ENCODE measurements at regions not wholly inside any gene's neighbourhood (a gene's known extent, or its start where the extent isn't known, plus 50 kb on each side); places are given as distances from the start of the nearest gene placed in this dataset.

DNA sequence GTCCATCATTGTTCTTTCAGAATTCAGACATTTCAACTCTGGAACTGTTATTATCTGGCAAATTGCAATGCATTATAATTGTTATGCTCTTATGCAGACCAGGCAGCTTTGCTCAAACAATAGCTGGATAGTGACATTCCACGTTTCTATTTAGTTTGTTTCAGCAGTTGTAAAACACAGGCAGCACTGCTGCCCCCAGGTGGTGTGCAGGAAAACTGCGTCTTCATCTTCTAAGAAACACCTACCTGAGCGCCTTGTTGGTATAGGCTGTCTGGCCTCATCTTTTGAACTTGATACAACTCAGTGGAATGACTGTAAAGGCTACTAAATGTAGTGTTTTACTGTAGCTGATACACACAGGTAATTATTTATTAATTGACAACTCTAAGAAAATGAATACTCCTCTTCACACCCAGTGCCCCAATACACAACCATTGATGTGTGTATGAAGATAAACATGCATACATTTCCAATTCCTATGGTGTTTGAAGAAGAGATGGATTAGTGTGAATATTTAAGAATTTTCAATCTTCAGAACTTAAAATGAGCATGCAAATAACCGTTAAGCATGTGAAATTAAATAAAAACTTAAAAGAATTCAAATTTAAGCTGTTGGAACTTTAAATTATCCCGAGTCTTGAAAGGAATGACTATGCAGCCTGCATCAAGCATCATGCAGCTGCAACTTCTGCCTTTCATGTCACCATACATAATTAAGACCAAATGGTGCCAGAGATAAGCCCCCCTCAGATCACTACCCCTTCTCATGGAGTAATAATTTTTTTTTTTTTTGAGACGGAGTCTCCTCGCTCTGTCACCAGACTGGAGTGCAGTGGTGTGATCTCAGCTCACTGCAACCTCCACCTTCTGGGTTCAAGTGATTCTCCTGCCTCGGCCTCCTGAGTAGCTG, 85.6 kb downstream of the CD8B2 start:
- Histone ChIP-seq H3K9me3 (replicated peaks; ENCODE audit: control insufficient read depth, insufficient read depth, low read depth, low read length) (no peaks in the 10 kb centered on the region), H3K9ac (ENCODE audit: insufficient read depth in 1 of 2, low read depth in 2 of 2, low read length in 2 of 2) (no peak overlapping the region), H3K4me3 (no peak overlapping the region), H3K4me1 (replicated peaks in 1 of 2; ENCODE audit: control insufficient read depth in 2 of 2, insufficient read depth in 2 of 2, low read length in 2 of 2) (no peaks in the 10 kb centered on the region), H3K27me3 (ENCODE audit: control insufficient read depth in 2 of 2, insufficient read depth in 2 of 2, low read length in 2 of 2) (peaks cover 0 to 7% of the 10 kb centered on the region in 2 experiments; a peak in 2 of 5 replicates), H3K4me2 (ENCODE audit: insufficient read depth, low read length) (no peak overlapping the region), H3K9me1 (ENCODE audit: control insufficient read depth, insufficient read depth, low read length) (no peaks in the 10 kb centered on the region), H3K79me2 (ENCODE audit: control insufficient read depth, insufficient read depth, low read length) (no peaks in the 10 kb centered on the region), H3K27ac (ENCODE audit: extremely low read depth, low read depth, low read length) (no peak overlapping the region), H4K20me1 (replicated peaks; ENCODE audit: control insufficient read depth, insufficient read depth, low read length) (no peaks in the 10 kb centered on the region), H3K36me3 (ENCODE audit: control insufficient read depth, insufficient read depth, low read length) (no peaks in the 10 kb centered on the region), H2AFZ (ENCODE audit: low read depth, low read length) (no peak overlapping the region)
- no TSS peak for BruUV-seq (replicated peaks)
- intact Hi-C loops (cut with micrococcal nuclease), result no loop called here
- peak; percentile 66 for ATAC-seq
- DNase-seq (ENCODE audit: extremely low read depth in 1 of 4, low spot score in 3 of 4), result peak; percentile 18 to 56 (median 34)
- TF ChIP-seq RAD21 (CRISPR knock-in tag; conservative IDR thresholded peaks at IDR 0.05 in 1 of 2, IDR thresholded peaks at IDR 0.05 in 1 of 2), result peak in 1 of 2 experiments; percentile 21; a peak in 1 of 4 replicates
- TF ChIP-seq NFXL1 (CRISPR knock-in tag; IDR thresholded peaks at IDR 0.05), result no peak
- TF ChIP-seq CTCF (IDR thresholded peaks at IDR 0.05 in 2 of 3, conservative IDR thresholded peaks at IDR 0.05 in 1 of 3; ENCODE audit: insufficient read depth in 2 of 3, low read depth in 1 of 3, low read length in 3 of 3), result peak; percentile 49 to 54 (median 53)
- ChIA-PET POLR2A (no interaction called here), CTCF (ENCODE audit: low intra/inter-chr PET ratio) (no interaction called here)
- peak; percentile 57 for FAIRE-seq
- in situ Hi-C loops (cut with MboI), result no loop called here
- WGBS (ENCODE audit: insufficient coverage, low coverage, missing lambda C conversion rate), result 2% methylated on average over 7 of the region's 8 CpGs

All from K562 (cell line).